ENCODE measurements at regions not wholly inside any gene's neighbourhood (a gene's known extent, or its start where the extent isn't known, plus 50 kb on each side); places are given as distances from the start of the nearest gene placed in this dataset.

DNA sequence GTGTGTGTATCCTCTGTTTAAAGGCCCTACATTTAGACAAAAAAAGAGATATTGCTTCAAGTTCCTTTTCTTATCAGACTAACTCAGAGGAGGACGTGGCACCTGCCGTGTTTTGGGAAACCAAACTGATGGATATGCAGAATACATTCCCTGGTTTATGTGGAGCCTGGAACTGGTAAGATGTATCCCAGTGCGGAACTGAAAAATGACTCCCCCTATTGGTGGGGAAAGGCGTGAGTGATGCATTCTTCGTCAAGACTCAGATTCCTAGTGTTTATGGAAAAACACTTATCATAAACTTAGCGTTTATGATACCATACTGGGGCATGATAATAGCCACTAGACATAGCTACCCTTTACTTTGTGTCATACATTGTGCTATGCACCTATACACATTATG is 154.2 kb downstream of the ZNF326 start:
- H3K14ac ChIP-seq (ENCODE audit: insufficient read depth, low read length), result no peak overlapping the region
- H3K36me3 Mint-ChIP-seq (ENCODE audit: insufficient read depth in 1 of 3, low read depth in 3 of 3), result peaks cover 2 to 5% (median 3%) of the 10 kb centered on the region in 3 experiments; a peak in 3 of 7 replicates
- H2AK5ac ChIP-seq (ENCODE audit: insufficient read length, low read length), result no peak overlapping the region
- no peak overlapping the region for H4K5ac ChIP-seq (ENCODE audit: insufficient read length, low read depth, low read length)
- peaks cover 12 to 21% of the 10 kb centered on the region in 2 experiments for H3K9me3 Mint-ChIP-seq
- no peak overlapping the region for H2BK12ac ChIP-seq (ENCODE audit: insufficient read length, low read depth, low read length)
- no peaks in the 10 kb centered on the region for H3K27me3 ChIP-seq (ENCODE audit: insufficient read depth, low read length)
- no peaks in the 10 kb centered on the region for H3K23me2 ChIP-seq (ENCODE audit: insufficient read length, low read depth, low read length, poor library complexity, severe bottlenecking)
- WGBS (ENCODE audit: extremely low coverage, insufficient read length, low lambda C conversion rate), result no CpG with 5 or more reads among the region's 6 CpGs
- no peak overlapping the region for H4K91ac ChIP-seq (ENCODE audit: insufficient read length, low read depth, low read length)
- H2BK20ac ChIP-seq (ENCODE audit: low read depth, low read length, poor library complexity, severe bottlenecking), result no peak overlapping the region
- H3K4me3 Mint-ChIP-seq, result no peak overlapping the region
- H3K79me1 ChIP-seq (ENCODE audit: insufficient read depth, low read depth, low read length, poor library complexity, severe bottlenecking), result no peaks in the 10 kb centered on the region
- H3T11ph ChIP-seq (ENCODE audit: low read length), result no peak overlapping the region
- H3K9ac ChIP-seq (ENCODE audit: extremely low read depth, insufficient read length, low read length), result no peak overlapping the region
- H2AFZ ChIP-seq (ENCODE audit: low read length), result no peak overlapping the region
- H4K20me1 ChIP-seq (ENCODE audit: control insufficient read depth, insufficient read depth, insufficient read length), result no peaks in the 10 kb centered on the region
- H2BK5ac ChIP-seq (ENCODE audit: insufficient read length, low read length), result no peak overlapping the region
- H3K27ac Mint-ChIP-seq, result no peak overlapping the region
- H2BK120ac ChIP-seq (ENCODE audit: low read depth, low read length, poor library complexity, severe bottlenecking), result no peak overlapping the region
- no peak overlapping the region for H3K56ac ChIP-seq (ENCODE audit: insufficient read length, low read depth, low read length)
- no peaks in the 10 kb centered on the region for H3K27me3 Mint-ChIP-seq (ENCODE audit: low read depth)
- no peak overlapping the region for H3K23ac ChIP-seq (ENCODE audit: insufficient read length, low read depth, low read length)
- no peaks in the 10 kb centered on the region for H3K79me2 ChIP-seq (ENCODE audit: insufficient read depth, low read length)
- no peak overlapping the region for H2BK15ac ChIP-seq (ENCODE audit: low read depth, low read length)
- no peaks in the 10 kb centered on the region for H3K4me1 ChIP-seq (ENCODE audit: insufficient read depth, low read length)
- H3K9me3 ChIP-seq (ENCODE audit: control insufficient read depth, low read depth, low read length), result no peaks in the 10 kb centered on the region
- no peak overlapping the region for H4K8ac ChIP-seq (replicated peaks; ENCODE audit: insufficient read length, low read depth, low read length)
- H3K4me1 Mint-ChIP-seq, result no peaks in the 10 kb centered on the region
- no peak overlapping the region for H3K27ac ChIP-seq (ENCODE audit: insufficient read length, low read depth, low read length)
- no peak overlapping the region for H3K4ac ChIP-seq (ENCODE audit: low read depth, low read length)
- DNase-seq, result no peak
- TF ChIP-seq, protein P1, sequence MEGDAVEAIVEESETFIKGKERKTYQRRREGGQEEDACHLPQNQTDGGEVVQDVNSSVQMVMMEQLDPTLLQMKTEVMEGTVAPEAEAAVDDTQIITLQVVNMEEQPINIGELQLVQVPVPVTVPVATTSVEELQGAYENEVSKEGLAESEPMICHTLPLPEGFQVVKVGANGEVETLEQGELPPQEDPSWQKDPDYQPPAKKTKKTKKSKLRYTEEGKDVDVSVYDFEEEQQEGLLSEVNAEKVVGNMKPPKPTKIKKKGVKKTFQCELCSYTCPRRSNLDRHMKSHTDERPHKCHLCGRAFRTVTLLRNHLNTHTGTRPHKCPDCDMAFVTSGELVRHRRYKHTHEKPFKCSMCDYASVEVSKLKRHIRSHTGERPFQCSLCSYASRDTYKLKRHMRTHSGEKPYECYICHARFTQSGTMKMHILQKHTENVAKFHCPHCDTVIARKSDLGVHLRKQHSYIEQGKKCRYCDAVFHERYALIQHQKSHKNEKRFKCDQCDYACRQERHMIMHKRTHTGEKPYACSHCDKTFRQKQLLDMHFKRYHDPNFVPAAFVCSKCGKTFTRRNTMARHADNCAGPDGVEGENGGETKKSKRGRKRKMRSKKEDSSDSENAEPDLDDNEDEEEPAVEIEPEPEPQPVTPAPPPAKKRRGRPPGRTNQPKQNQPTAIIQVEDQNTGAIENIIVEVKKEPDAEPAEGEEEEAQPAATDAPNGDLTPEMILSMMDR (conservative IDR thresholded peaks at IDR 0.05), result peak; percentile 73
- H3K4me2 ChIP-seq (ENCODE audit: insufficient read depth, insufficient read length, low read length), result no peak overlapping the region
- H3K18ac ChIP-seq (ENCODE audit: insufficient read length, low read depth, low read length), result no peak overlapping the region
